ENCODE measurements at regions not wholly inside any gene's neighbourhood (a gene's known extent, or its start where the extent isn't known, plus 50 kb on each side); places are given as distances from the start of the nearest gene placed in this dataset.
"Not testable (repeated sequence)": the region's sequence is repeated elsewhere in the genome, so short reads cannot be mapped to it uniquely, and the experiment has no call there.

- DNase-seq (ENCODE audit: insufficient read length) (no peak), FAIRE-seq (no peak)
- TF ChIP-seq TAF1 (IDR thresholded peaks at IDR 0.05; ENCODE audit: borderline replicate concordance, low read depth, low read length) (no peak), POLR2A (IDR thresholded peaks at IDR 0.05; ENCODE audit: low read depth, low read length) (no peak), POLR2AphosphoS5 (IDR thresholded peaks at IDR 0.05; ENCODE audit: low read depth, low read length) (no peak)
Observed at GRCh38 chr9:117649126-117649525, 55.1 kb upstream of the TLR4 start.

- TF ChIP-seq TAF1 (IDR thresholded peaks at IDR 0.05; ENCODE audit: borderline replicate concordance, low read depth, low read length) = no peak
- no peak for TF ChIP-seq POLR2AphosphoS5 (IDR thresholded peaks at IDR 0.05; ENCODE audit: low read depth, low read length)
- no peak for TF ChIP-seq POLR2A (IDR thresholded peaks at IDR 0.05; ENCODE audit: low read depth, low read length)
- FAIRE-seq = no peak
- no peak for DNase-seq (ENCODE audit: insufficient read length)
Observed at GRCh38 chr9:117644932-117645636, 59.1 kb upstream of the TLR4 start.

- TF ChIP-seq POLR2A (IDR thresholded peaks at IDR 0.05; ENCODE audit: low read depth, low read length) (no peak), POLR2AphosphoS5 (IDR thresholded peaks at IDR 0.05; ENCODE audit: low read depth, low read length) (no peak), TAF1 (IDR thresholded peaks at IDR 0.05; ENCODE audit: borderline replicate concordance, low read depth, low read length) (no peak)
- FAIRE-seq (peak; percentile 92), DNase-seq (ENCODE audit: insufficient read length) (no peak)
Observed at GRCh38 chr9:117644133-117644931, 59.9 kb upstream of the TLR4 start.

- TF ChIP-seq TAF1 (IDR thresholded peaks at IDR 0.05; ENCODE audit: borderline replicate concordance, low read depth, low read length) = no peak
- no peak for TF ChIP-seq POLR2AphosphoS5 (IDR thresholded peaks at IDR 0.05; ENCODE audit: low read depth, low read length)
- no peak for TF ChIP-seq POLR2A (IDR thresholded peaks at IDR 0.05; ENCODE audit: low read depth, low read length)
- no peak for FAIRE-seq
- no peak for DNase-seq (ENCODE audit: insufficient read length)
Observed at GRCh38 chr9:117643288-117643654, 60.9 kb upstream of the TLR4 start.

- not testable (repeated sequence) for DNase-seq (ENCODE audit: insufficient read length)
Observed at GRCh38 chr9:117642571-117643287, 61.5 kb upstream of the TLR4 start.

GRCh38 chr9:117636681-117637080 is 67.5 kb upstream of the TLR4 start:
- FAIRE-seq (no peak), DNase-seq (ENCODE audit: insufficient read length) (no peak)
- TF ChIP-seq TAF1 (IDR thresholded peaks at IDR 0.05; ENCODE audit: borderline replicate concordance, low read depth, low read length) (no peak), POLR2A (IDR thresholded peaks at IDR 0.05; ENCODE audit: low read depth, low read length) (no peak), POLR2AphosphoS5 (IDR thresholded peaks at IDR 0.05; ENCODE audit: low read depth, low read length) (no peak)

More at GRCh38 chr9:117642571-117643287, 61.5 kb upstream of the TLR4 start:
- not testable (repeated sequence) for FAIRE-seq

- FAIRE-seq (no peak), DNase-seq (ENCODE audit: insufficient read length) (no peak)
- TF ChIP-seq TAF1 (IDR thresholded peaks at IDR 0.05; ENCODE audit: borderline replicate concordance, low read depth, low read length) (no peak), POLR2A (IDR thresholded peaks at IDR 0.05; ENCODE audit: low read depth, low read length) (no peak), POLR2AphosphoS5 (IDR thresholded peaks at IDR 0.05; ENCODE audit: low read depth, low read length) (no peak)
Observed at GRCh38 chr9:117625154-117625553, 79.0 kb upstream of the TLR4 start.

- DNase-seq (ENCODE audit: insufficient read length) = no peak
- TF ChIP-seq POLR2AphosphoS5 (IDR thresholded peaks at IDR 0.05; ENCODE audit: low read depth, low read length) (no peak), POLR2A (IDR thresholded peaks at IDR 0.05; ENCODE audit: low read depth, low read length) (no peak), TAF1 (IDR thresholded peaks at IDR 0.05; ENCODE audit: borderline replicate concordance, low read depth, low read length) (no peak)
- FAIRE-seq = no peak
Observed at GRCh38 chr9:117624106-117624505, 80.1 kb upstream of the TLR4 start.

- FAIRE-seq = no peak
- no peak for DNase-seq (ENCODE audit: insufficient read length)
- TF ChIP-seq POLR2AphosphoS5 (IDR thresholded peaks at IDR 0.05; ENCODE audit: low read depth, low read length) (no peak), POLR2A (IDR thresholded peaks at IDR 0.05; ENCODE audit: low read depth, low read length) (no peak), TAF1 (IDR thresholded peaks at IDR 0.05; ENCODE audit: borderline replicate concordance, low read depth, low read length) (no peak)
Observed at GRCh38 chr9:117622347-117622746, 81.9 kb upstream of the TLR4 start.

GRCh38 chr9:117616431-117616831 is 87.8 kb upstream of the TLR4 start:
- no peak for DNase-seq (ENCODE audit: insufficient read length)
- no peak for TF ChIP-seq POLR2A (IDR thresholded peaks at IDR 0.05; ENCODE audit: low read depth, low read length)

GRCh38 chr9:117612317-117612716 is 91.9 kb upstream of the TLR4 start:
- FAIRE-seq (no peak), DNase-seq (ENCODE audit: insufficient read length) (no peak)
- TF ChIP-seq TAF1 (IDR thresholded peaks at IDR 0.05; ENCODE audit: borderline replicate concordance, low read depth, low read length) (no peak), POLR2A (IDR thresholded peaks at IDR 0.05; ENCODE audit: low read depth, low read length) (no peak), POLR2AphosphoS5 (IDR thresholded peaks at IDR 0.05; ENCODE audit: low read depth, low read length) (no peak)

More at GRCh38 chr9:117616431-117616831, 87.8 kb upstream of the TLR4 start:
- FAIRE-seq = no peak

- DNase-seq (ENCODE audit: insufficient read length) (no peak), FAIRE-seq (no peak)
- no peak for TF ChIP-seq TAF1 (IDR thresholded peaks at IDR 0.05; ENCODE audit: borderline replicate concordance, low read depth, low read length)
- no peak for TF ChIP-seq POLR2A (IDR thresholded peaks at IDR 0.05; ENCODE audit: low read depth, low read length)
- no peak for TF ChIP-seq POLR2AphosphoS5 (IDR thresholded peaks at IDR 0.05; ENCODE audit: low read depth, low read length)
Observed at GRCh38 chr9:117597977-117598376, 106.2 kb upstream of the TLR4 start.

Data from GM12892 (cell line).